IMR-90 (cell line): ENCODE measurements at regions not wholly inside any gene's neighbourhood (a gene's known extent, or its start where the extent isn't known, plus 50 kb on each side); places are given as distances from the start of the nearest gene placed in this dataset.

Source experiments
- ATAC-seq: fragments of 200-7000 bp; cut with Tn5 transposase; 2 replicates; pipeline ENCODE4 v1.9.1; 2020; ENCODE audit warnings: low read depth, mild to moderate bottlenecking, moderate library complexity
- BruUV-seq: library from RNA; stranded (reverse); fragments of 400-500 nt; replicated peaks from 2 replicates; lab custom pipeline; 2021; lab: Mats Ljungman, UMichigan
- CTCF ChIA-PET: fragments of 300-600 bp; formaldehyde crosslinking; extraction: SDS; loops from one replicate; lab custom pipeline; 2021; ENCODE audit warnings: antibody characterized with exemption; lab: Yijun Ruan, JAX
- POLR2A ChIA-PET: fragments of 300-600 bp; sonication (Branson Sonifier 250); formaldehyde crosslinking; loops from one replicate; lab custom pipeline; 2022; ENCODE audit warnings: antibody characterized with exemption; ENCODE audit not compliant: unreplicated experiment; lab: Charles Lee
- DNase-seq: peaks from one replicate; pipeline ENCODE4 v3.0.0; 2013
- H2AFZ ChIP-seq: replicated peaks from 2 replicates; pipeline ENCODE3; 2013; ENCODE audit warnings: low read length, mild to moderate bottlenecking; ENCODE audit not compliant: poor library complexity
- H2AK5ac ChIP-seq: 2 replicates; pipeline ENCODE4 v1.6.1; 2013; ENCODE audit warnings: low read depth, low read length, inconsistent platforms
- H2AK9ac ChIP-seq: replicated peaks from 2 replicates; pipeline ENCODE3; 2013; ENCODE audit warnings: mild to moderate bottlenecking, low read depth, low read length, moderate library complexity; ENCODE audit not compliant: poor library complexity
- H2BK120ac ChIP-seq: 2 replicates; pipeline ENCODE4 v1.6.1; 2013; ENCODE audit warnings: low read depth, low read length, inconsistent platforms
- H2BK15ac ChIP-seq: 3 replicates; pipeline ENCODE4 v1.6.1; 2013; ENCODE audit warnings: low read depth, low read length, inconsistent platforms
- H2BK20ac ChIP-seq: 2 replicates; pipeline ENCODE4 v1.6.1; 2013; ENCODE audit warnings: low read depth, mild to moderate bottlenecking, inconsistent platforms, low read length, moderate library complexity
- H2BK5ac ChIP-seq: 2 replicates; pipeline ENCODE4 v1.6.1; 2013; ENCODE audit warnings: mild to moderate bottlenecking, low read depth, low read length, inconsistent platforms; ENCODE audit not compliant: poor library complexity, severe bottlenecking
- H3K14ac ChIP-seq: replicated peaks from 2 replicates; pipeline ENCODE4 v1.6.1; 2013; ENCODE audit warnings: low read depth, low read length, inconsistent platforms
- H3K18ac ChIP-seq: 2 replicates; pipeline ENCODE4 v1.6.1; 2013; ENCODE audit warnings: low read depth, low read length, control low read depth
- H3K23ac ChIP-seq: 2 replicates; pipeline ENCODE4 v1.6.1; 2013; ENCODE audit warnings: low read depth, low read length, inconsistent platforms
- H3K27ac ChIP-seq: 2 replicates; pipeline ENCODE4 v1.5.1; 2013; ENCODE audit warnings: mild to moderate bottlenecking, control low read depth, low read length; ENCODE audit not compliant: insufficient read depth
- H3K27me3 ChIP-seq: 2 replicates; pipeline ENCODE4 v1.6.1; 2013; ENCODE audit warnings: low read length; ENCODE audit not compliant: control insufficient read depth, insufficient read depth
- H3K36me3 ChIP-seq: 2 replicates; pipeline ENCODE4 v1.6.1; 2013; ENCODE audit warnings: low read length, mixed read lengths; ENCODE audit not compliant: control insufficient read depth, insufficient read depth
- H3K4ac ChIP-seq: 2 replicates; pipeline ENCODE4 v1.6.1; 2013; ENCODE audit warnings: low read depth, low read length, inconsistent platforms
- H3K4me1 ChIP-seq: 2 replicates; pipeline ENCODE4 v1.6.1; 2013; ENCODE audit warnings: low read length, mixed read lengths; ENCODE audit not compliant: control insufficient read depth, insufficient read depth
- H3K4me2 ChIP-seq: 2 replicates; pipeline ENCODE4 v1.6.1; 2013; ENCODE audit warnings: low read depth, mild to moderate bottlenecking, control low read depth, low read length, moderate library complexity
- H3K4me3 ChIP-seq: 2 replicates; pipeline ENCODE4 v1.5.1; 2013; ENCODE audit warnings: low read depth, mild to moderate bottlenecking, control low read depth, low read length, moderate library complexity; ENCODE audit not compliant: insufficient read depth
- H3K56ac ChIP-seq: 2 replicates; pipeline ENCODE4 v1.6.1; 2013; ENCODE audit warnings: low read length, inconsistent platforms; ENCODE audit not compliant: insufficient read depth; ENCODE audit errors: extremely low read depth
- H3K79me1 ChIP-seq, 2 experiments: 2 replicates each; pipeline ENCODE4 v1.6.1; 2013; ENCODE audit warnings: low read length in 2 of 2, inconsistent platforms in 1 of 2, low read depth in 1 of 2
- H3K9ac ChIP-seq: 2 replicates; pipeline ENCODE4 v1.6.1; 2013; ENCODE audit warnings: low read depth, low read length, control low read depth
- H3K9me1 ChIP-seq: 2 replicates; pipeline ENCODE4 v1.6.1; 2013; ENCODE audit warnings: low read length, inconsistent platforms; ENCODE audit not compliant: insufficient read depth
- H3K9me3 ChIP-seq: 2 replicates; pipeline ENCODE4 v1.6.1; 2013; ENCODE audit warnings: low read length; ENCODE audit not compliant: control insufficient read depth, insufficient read depth
- H4K20me1 ChIP-seq: 2 replicates; pipeline ENCODE4 v1.6.1; 2013; ENCODE audit warnings: low read length, inconsistent platforms; ENCODE audit not compliant: insufficient read depth
- H4K5ac ChIP-seq: 2 replicates; pipeline ENCODE4 v1.6.1; 2013; ENCODE audit warnings: mild to moderate bottlenecking, low read depth, low read length, control low read depth
- H4K8ac ChIP-seq, 2 experiments: 2 replicates each; pipeline ENCODE4 v1.6.1; 2013; ENCODE audit warnings: low read depth in 2 of 2, low read length in 2 of 2, control low read depth in 1 of 2, inconsistent platforms in 1 of 2
- H4K91ac ChIP-seq: 2 replicates; pipeline ENCODE4 v1.6.1; 2013; ENCODE audit warnings: low read depth, low read length, inconsistent platforms; ENCODE audit not compliant: insufficient read depth
- CEBPB ChIP-seq: IDR thresholded peaks from 2 replicates; pipeline ENCODE4 v1.6.1; 2012; ENCODE audit warnings: low read depth, low read length, improper control_type of control experiment
- CHD1 ChIP-seq: IDR thresholded peaks from 2 replicates; pipeline ENCODE4 v1.6.1; 2012; ENCODE audit warnings: low read depth, low read length, improper control_type of control experiment
- ELK1 ChIP-seq: fragments of 150-350 bp; IDR thresholded peaks from 2 replicates; pipeline ENCODE4 v1.6.1; 2016; ENCODE audit warnings: low read depth, mild to moderate bottlenecking, low read length, moderate library complexity, borderline replicate concordance
- FOS ChIP-seq: fragments of 150-350 bp; IDR thresholded peaks from 2 replicates; pipeline ENCODE4 v1.6.1; 2016; ENCODE audit warnings: low read depth, low read length
- MAZ ChIP-seq: IDR thresholded peaks from 2 replicates; pipeline ENCODE4 v1.6.1; 2012; ENCODE audit warnings: low read depth, mild to moderate bottlenecking, low read length, improper control_type of control experiment, moderate library complexity, borderline replicate concordance
- NFE2L2 ChIP-seq: fragments of 150-350 bp; IDR thresholded peaks from 2 replicates; pipeline ENCODE4 v1.6.1; 2016; ENCODE audit warnings: low read depth, mild to moderate bottlenecking, low read length
- POLR2A ChIP-seq: IDR thresholded peaks from 2 replicates; pipeline ENCODE4 v1.6.1; 2012; ENCODE audit warnings: mild to moderate bottlenecking, low read depth, low read length
- RFX5 ChIP-seq: IDR thresholded peaks from 2 replicates; pipeline ENCODE4 v1.8.0; 2012; ENCODE audit warnings: low read depth, mild to moderate bottlenecking, low read length, moderate library complexity
- SMC3 ChIP-seq: fragments of 150-350 bp; IDR thresholded peaks from 2 replicates; pipeline ENCODE4 v1.6.1; 2016; ENCODE audit warnings: low read depth, mild to moderate bottlenecking, antibody characterized with exemption, low read length, moderate library complexity
- USF2 ChIP-seq: fragments of 150-350 bp; IDR thresholded peaks from 2 replicates; pipeline ENCODE4 v1.6.1; 2017; ENCODE audit warnings: mild to moderate bottlenecking, antibody characterized with exemption, low read length, low read depth
- WGBS, 2 experiments: methylation state at CpG; one replicate each; pipeline versions ENCODE4 v1.1.5 to v1.1.7; 2013; ENCODE audit warnings: missing lambda C conversion rate in 2 of 2; ENCODE audit not compliant: insufficient read length in 1 of 2; ENCODE audit errors: extremely low coverage in 2 of 2; 5-methylcytosine and 5-hydroxymethylcytosine counted together
- dilution Hi-C: fragments of 300-500 bp; cut with HindIII; formaldehyde crosslinking; loops from one replicate; pipeline ENCODE4 v1.14.3; 2018; ENCODE audit warnings: low sequenced_read_pairs; ENCODE audit not compliant: unreplicated experiment
- in situ Hi-C: fragments of 300-500 bp; cut with MboI; formaldehyde crosslinking; loops from 3 replicates; pipeline ENCODE4 v1.14.3; 2019; ENCODE audit warnings: low sequenced_read_pairs, inconsistent platforms, mixed read lengths
- intact Hi-C: fragments of 100-400 bp; cut with micrococcal nuclease; formaldehyde crosslinking; loops from 2 replicates; pipeline ENCODE4 v1.10.0; 2022

- intact Hi-C loops = no loop called here
- Histone ChIP-seq H3K4me2 (no peak overlapping the region), H3K79me1 (no peaks in the 10 kb centered on the region), H3K27ac (no peak overlapping the region), H3K36me3 (no peaks in the 10 kb centered on the region), H2BK20ac (no peak overlapping the region), H4K5ac (no peak overlapping the region), H3K56ac (no peak overlapping the region), H2AK9ac (no peak overlapping the region), H3K4me3 (no peak overlapping the region), H3K9me3 (no peaks in the 10 kb centered on the region), H3K18ac (no peak overlapping the region), H2BK120ac (no peak overlapping the region), H4K8ac (no peak overlapping the region), H4K20me1 (no peaks in the 10 kb centered on the region), H3K4me1 (no peaks in the 10 kb centered on the region), H4K91ac (no peak overlapping the region), H3K4ac (no peak overlapping the region), H3K14ac (no peak overlapping the region), H3K9me1 (no peaks in the 10 kb centered on the region), H3K9ac (no peak overlapping the region), H3K27me3 (peaks cover 5% of the 10 kb centered on the region), H2BK5ac (no peak overlapping the region), H2AFZ (no peak overlapping the region), H2AK5ac (no peak overlapping the region), H2BK15ac (no peak overlapping the region), H3K23ac (no peak overlapping the region)
- TF ChIP-seq SMC3 (no peak), FOS (no peak), NFE2L2 (no peak), USF2 (no peak), POLR2A (no peak), ELK1 (no peak), CHD1 (no peak), MAZ (no peak), CEBPB (no peak), RFX5 (no peak)
- dilution Hi-C loops = no loop called here
- DNase-seq (no peak), ATAC-seq (no peak)
- in situ Hi-C loops = no loop called here
- 80% methylated on average over 2 of the region's 2 CpGs; no CpG with 5 or more reads in 1 of the 2 experiments for WGBS, 2 experiments
- ChIA-PET CTCF (no interaction called here), POLR2A (no interaction called here)
- BruUV-seq = no TSS peak
Observed at GRCh38 chr4:108328383-108328732, 159.6 kb upstream of the LEF1 start.
